Mesendoderm (in vitro differentiated cells): ENCODE measurements at regions not wholly inside any gene's neighbourhood (a gene's known extent, or its start where the extent isn't known, plus 50 kb on each side); places are given as distances from the start of the nearest gene placed in this dataset.

Source experiments
- DNase-seq: peaks from one replicate; pipeline ENCODE4 v3.0.0; 2013
- H2AK5ac ChIP-seq: 2 replicates; pipeline ENCODE4 v1.6.1; 2013; ENCODE audit warnings: low read length, inconsistent platforms
- H2BK120ac ChIP-seq: 2 replicates; pipeline ENCODE4 v1.6.1; 2013; ENCODE audit warnings: low read depth, mild to moderate bottlenecking, low read length, moderate library complexity, mixed read lengths
- H2BK15ac ChIP-seq: replicated peaks from 2 replicates; pipeline ENCODE4 v1.6.1; 2013; ENCODE audit warnings: low read depth, mild to moderate bottlenecking, moderate library complexity
- H2BK5ac ChIP-seq: 2 replicates; pipeline ENCODE4 v1.6.1; 2013; ENCODE audit warnings: low read length, inconsistent platforms
- H3K18ac ChIP-seq: 2 replicates; pipeline ENCODE4 v1.6.1; 2013; ENCODE audit warnings: mild to moderate bottlenecking, low read length, mixed read lengths
- H3K23ac ChIP-seq: one replicate; pipeline ENCODE4 v1.6.1; 2013; ENCODE audit warnings: low read length
- H3K27ac ChIP-seq: 2 replicates; pipeline ENCODE4 v1.5.1; 2013; ENCODE audit warnings: low read depth, mild to moderate bottlenecking, inconsistent platforms, low read length, moderate library complexity
- H3K27me3 ChIP-seq: 2 replicates; pipeline ENCODE4 v1.6.1; 2013; ENCODE audit warnings: low read length, control low read depth, mild to moderate bottlenecking, inconsistent platforms; ENCODE audit not compliant: insufficient read depth, poor library complexity
- H3K36me3 ChIP-seq: 2 replicates; pipeline ENCODE4 v1.6.1; 2013; ENCODE audit warnings: low read length, inconsistent platforms; ENCODE audit not compliant: control insufficient read depth, insufficient read depth
- H3K4ac ChIP-seq: one replicate; pipeline ENCODE4 v1.6.1; 2013; ENCODE audit warnings: low read depth, mild to moderate bottlenecking, low read length, moderate library complexity
- H3K4me1 ChIP-seq: 2 replicates; pipeline ENCODE4 v1.6.1; 2013; ENCODE audit warnings: low read depth, low read length, inconsistent platforms; ENCODE audit not compliant: control insufficient read depth
- H3K4me2 ChIP-seq: 2 replicates; pipeline ENCODE4 v1.6.1; 2013; ENCODE audit warnings: low read length
- H3K4me3 ChIP-seq: 2 replicates; pipeline ENCODE4 v1.5.1; 2013; ENCODE audit warnings: mild to moderate bottlenecking, low read length
- H3K56ac ChIP-seq: one replicate; pipeline ENCODE4 v1.6.1; 2013; ENCODE audit warnings: low read length
- H3K79me1 ChIP-seq: 2 replicates; pipeline ENCODE4 v1.6.1; 2013; ENCODE audit warnings: low read length, inconsistent platforms
- H3K79me2 ChIP-seq: 2 replicates; pipeline ENCODE4 v1.6.1; 2013; ENCODE audit warnings: mild to moderate bottlenecking, low read length; ENCODE audit not compliant: control insufficient read depth, insufficient read depth
- H3K9ac ChIP-seq: 2 replicates; pipeline ENCODE4 v1.6.1; 2013; ENCODE audit warnings: low read length, inconsistent platforms
- H4K5ac ChIP-seq: one replicate; pipeline ENCODE4 v1.6.1; 2013; ENCODE audit warnings: low read length
- H4K8ac ChIP-seq: one replicate; pipeline ENCODE4 v1.6.1; 2013; ENCODE audit warnings: low read depth, mild to moderate bottlenecking, control low read depth, low read length, moderate library complexity
- WGBS: extraction: QIAGEN DNeasy Blood & Tissue Kit; methylation state at CpG from one replicate; pipeline ENCODE4 v1.1.7; 2013; ENCODE audit warnings: low lambda C conversion rate, missing lambda C conversion rate; ENCODE audit not compliant: insufficient coverage; ENCODE audit errors: extremely low coverage; 5-methylcytosine and 5-hydroxymethylcytosine counted together

DNA sequence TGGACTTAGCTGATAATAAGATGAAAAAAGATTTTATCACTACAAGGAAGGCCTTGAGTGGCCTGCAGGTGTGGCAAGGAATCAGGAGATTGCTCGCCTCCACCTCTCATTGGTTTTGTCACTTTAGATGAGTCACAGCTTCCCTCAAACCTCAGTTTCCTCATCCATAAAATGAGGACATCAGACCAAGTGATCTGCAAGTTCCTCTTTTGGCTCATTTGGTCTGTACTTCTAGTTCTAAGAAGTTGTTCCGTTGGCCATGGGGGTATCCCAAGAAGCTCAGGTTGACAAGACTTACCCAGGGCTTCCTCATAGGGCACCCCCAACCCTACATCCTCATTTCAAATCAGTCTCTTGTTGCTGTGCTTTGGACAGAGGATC, 254.1 kb downstream of the UACA start:
- DNase-seq: no peak

DNA sequence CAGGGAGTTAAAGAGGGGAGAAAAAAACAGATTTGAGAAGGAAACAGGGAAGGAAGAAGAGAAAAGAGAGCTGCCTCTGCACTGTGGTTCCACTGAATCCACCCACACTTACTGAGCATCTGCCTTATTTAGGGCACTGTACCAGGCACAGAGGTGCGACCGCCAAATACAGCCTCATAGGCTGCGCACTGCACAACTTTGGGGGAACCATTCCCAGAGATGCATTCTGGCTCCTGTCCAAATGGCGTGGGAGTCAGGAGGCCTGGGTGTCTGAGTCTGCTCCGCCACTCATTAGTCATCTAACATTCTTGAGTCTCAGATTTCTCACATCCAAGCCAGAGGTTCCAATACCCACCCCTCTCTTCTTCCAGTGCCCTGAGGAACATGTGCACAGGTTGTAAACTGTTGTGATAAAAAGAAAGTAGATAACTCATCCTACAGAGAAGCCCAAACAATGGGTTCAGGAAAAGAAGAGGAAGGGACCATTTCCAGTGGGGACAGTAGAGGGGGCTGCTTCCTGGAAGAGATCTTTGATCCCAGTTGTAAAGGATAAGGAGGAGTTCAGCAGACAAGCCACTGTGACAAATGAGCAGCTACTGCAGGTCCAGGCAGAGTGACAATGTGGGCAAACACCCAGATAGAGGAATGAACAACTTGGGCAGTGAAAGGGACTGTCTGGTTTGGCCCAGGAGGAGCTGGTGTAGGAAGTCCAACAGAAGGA, 254.6 kb downstream of the UACA start:
- Histone ChIP-seq H2BK15ac (no peak overlapping the region), H2BK120ac (no peak overlapping the region), H3K79me1 (no peaks in the 10 kb centered on the region), H4K5ac (no peak overlapping the region), H3K79me2 (no peaks in the 10 kb centered on the region), H4K8ac (no peak overlapping the region), H3K27ac (no peak overlapping the region), H2BK5ac (no peak overlapping the region), H3K36me3 (no peaks in the 10 kb centered on the region), H3K4ac (no peak overlapping the region), H3K23ac (no peak overlapping the region), H3K56ac (no peak overlapping the region), H3K4me2 (no peak overlapping the region), H2AK5ac (no peak overlapping the region), H3K27me3 (no peaks in the 10 kb centered on the region), H3K9ac (no peak overlapping the region), H3K4me3 (no peak overlapping the region), H3K18ac (no peak overlapping the region), H3K4me1 (peaks cover 29% of the 10 kb centered on the region)
- DNase-seq: peak; percentile 64
- no CpG with 5 or more reads among the region's 5 CpGs for WGBS

More for the DNA sequence above, 254.1 kb downstream of the UACA start:
- Histone ChIP-seq H3K4me1 (peaks cover 25% of the 10 kb centered on the region), H4K8ac (no peak overlapping the region), H3K27me3 (no peaks in the 10 kb centered on the region), H2BK120ac (no peak overlapping the region), H3K18ac (no peak overlapping the region), H3K56ac (no peak overlapping the region), H3K4me2 (no peak overlapping the region), H3K4ac (no peak overlapping the region), H3K79me2 (no peaks in the 10 kb centered on the region), H3K9ac (no peak overlapping the region), H3K27ac (no peak overlapping the region), H4K5ac (no peak overlapping the region), H2BK15ac (no peak overlapping the region), H3K36me3 (no peaks in the 10 kb centered on the region), H3K4me3 (no peak overlapping the region), H3K23ac (no peak overlapping the region), H3K79me1 (no peaks in the 10 kb centered on the region), H2BK5ac (no peak overlapping the region), H2AK5ac (no peak overlapping the region)
- no CpG with 5 or more reads among the region's 2 CpGs for WGBS

DNA sequence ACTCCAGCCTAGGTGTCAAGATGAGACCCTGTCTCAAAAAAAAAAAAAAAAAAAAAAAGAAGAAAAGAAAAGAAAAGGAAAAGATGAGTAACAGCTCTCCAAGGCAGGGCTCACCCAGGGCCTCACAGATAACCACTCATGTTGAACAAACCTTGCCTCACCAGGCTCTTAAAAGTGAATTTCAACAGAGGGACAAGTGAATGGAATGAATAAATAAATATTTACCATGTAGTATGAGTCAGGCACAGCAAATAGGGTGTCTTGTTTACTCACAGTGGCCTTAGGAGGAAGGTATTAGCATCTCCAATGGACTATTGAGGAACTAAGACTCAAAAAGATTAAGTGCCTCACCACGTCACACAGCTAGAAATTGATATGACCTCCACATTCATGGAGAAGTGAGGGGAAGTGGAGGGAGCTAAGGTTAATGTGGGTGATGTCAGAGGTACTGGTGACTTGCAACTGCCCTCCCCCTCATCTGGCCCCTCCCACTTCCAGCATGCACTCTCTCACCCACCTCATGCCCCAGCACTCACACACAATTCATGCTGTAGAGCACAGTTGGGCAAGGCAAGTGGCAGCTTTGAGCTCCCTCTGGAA, 255.5 kb downstream of the UACA start:
- peaks cover 29% of the 10 kb centered on the region for H3K4me1 ChIP-seq
- H3K79me1 ChIP-seq: no peaks in the 10 kb centered on the region
- no peak overlapping the region for H2BK15ac ChIP-seq
- no peaks in the 10 kb centered on the region for H3K27me3 ChIP-seq
- no peak overlapping the region for H4K5ac ChIP-seq
- WGBS: no CpG with 5 or more reads among the region's 1 CpG
- no peak overlapping the region for H2AK5ac ChIP-seq
- no peak overlapping the region for H2BK120ac ChIP-seq
- no peaks in the 10 kb centered on the region for H3K36me3 ChIP-seq
- H3K4me3 ChIP-seq: no peak overlapping the region
- H2BK5ac ChIP-seq: no peak overlapping the region
- no peak overlapping the region for H3K9ac ChIP-seq
- no peak overlapping the region for H3K4me2 ChIP-seq
- no peak overlapping the region for H3K18ac ChIP-seq
- no peak for DNase-seq
- no peak overlapping the region for H3K23ac ChIP-seq
- H3K27ac ChIP-seq: no peak overlapping the region
- no peak overlapping the region for H3K4ac ChIP-seq
- no peak overlapping the region for H4K8ac ChIP-seq
- H3K79me2 ChIP-seq: no peaks in the 10 kb centered on the region
- peak overlapping the region; percentile 56 for H3K56ac ChIP-seq

DNA sequence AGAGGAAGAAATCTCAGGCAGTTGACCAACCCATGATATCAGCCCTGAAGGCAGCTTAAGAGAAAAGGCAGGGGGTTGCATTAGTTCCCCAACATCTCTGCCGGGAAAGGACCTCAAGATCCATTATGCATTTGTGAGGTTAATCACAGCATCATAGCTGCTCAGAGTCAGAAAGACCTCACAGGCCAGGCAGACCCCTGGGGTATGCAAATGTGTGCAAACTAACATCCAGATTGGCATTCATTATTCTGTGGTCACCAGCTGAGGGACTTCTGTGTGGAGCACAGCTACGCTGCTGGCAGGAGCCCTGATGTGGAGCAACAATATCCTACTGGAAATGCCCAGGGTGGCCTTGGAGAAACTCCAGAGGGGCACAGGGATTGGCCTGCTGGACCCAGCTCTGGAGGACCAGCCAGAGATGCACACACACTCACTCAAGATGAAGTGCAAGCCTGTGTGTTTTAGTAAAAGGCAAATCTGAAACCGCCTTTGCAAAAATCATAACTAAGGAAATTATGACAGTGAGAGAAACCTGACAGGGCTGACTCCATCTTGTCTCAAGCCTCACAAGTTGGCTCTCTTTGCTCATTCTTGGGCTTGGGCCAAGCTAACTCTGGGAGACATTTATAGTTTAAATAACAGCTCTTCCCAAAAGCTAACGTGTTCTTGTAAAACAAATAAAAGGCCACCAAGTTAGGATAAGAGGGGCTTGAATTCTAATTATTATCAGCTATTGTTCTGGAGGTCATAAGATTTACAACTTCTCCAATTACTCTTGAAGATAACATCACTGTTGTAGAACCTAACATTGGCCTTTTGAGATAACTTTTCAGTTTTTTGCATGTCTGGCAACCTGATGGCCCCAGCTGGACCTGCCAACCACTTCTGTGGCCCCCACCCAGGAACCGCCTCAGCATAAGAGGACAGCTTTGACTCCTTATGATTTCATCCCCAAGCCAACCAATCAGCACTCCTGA, 257.1 kb downstream of the UACA start:
- no CpG with 5 or more reads among the region's 5 CpGs for WGBS
- H3K79me1 ChIP-seq: no peaks in the 10 kb centered on the region
- no peak overlapping the region for H2BK5ac ChIP-seq
- no peak overlapping the region for H3K18ac ChIP-seq
- no peak overlapping the region for H2BK15ac ChIP-seq
- no peak overlapping the region for H4K5ac ChIP-seq
- H2BK120ac ChIP-seq: no peak overlapping the region
- H3K4me2 ChIP-seq: peak overlapping the region; percentile 7
- H3K36me3 ChIP-seq: no peaks in the 10 kb centered on the region
- no peak overlapping the region for H3K56ac ChIP-seq
- H3K23ac ChIP-seq: no peak overlapping the region
- H3K27ac ChIP-seq: peak overlapping the region; percentile 53
- H3K4me3 ChIP-seq: no peak overlapping the region
- no peak overlapping the region for H4K8ac ChIP-seq
- H2AK5ac ChIP-seq: no peak overlapping the region
- H3K4me1 ChIP-seq: peaks cover 29% of the 10 kb centered on the region
- no peaks in the 10 kb centered on the region for H3K79me2 ChIP-seq
- H3K9ac ChIP-seq: no peak overlapping the region
- DNase-seq: peak; percentile 79
- H3K27me3 ChIP-seq: no peaks in the 10 kb centered on the region
- no peak overlapping the region for H3K4ac ChIP-seq

DNA sequence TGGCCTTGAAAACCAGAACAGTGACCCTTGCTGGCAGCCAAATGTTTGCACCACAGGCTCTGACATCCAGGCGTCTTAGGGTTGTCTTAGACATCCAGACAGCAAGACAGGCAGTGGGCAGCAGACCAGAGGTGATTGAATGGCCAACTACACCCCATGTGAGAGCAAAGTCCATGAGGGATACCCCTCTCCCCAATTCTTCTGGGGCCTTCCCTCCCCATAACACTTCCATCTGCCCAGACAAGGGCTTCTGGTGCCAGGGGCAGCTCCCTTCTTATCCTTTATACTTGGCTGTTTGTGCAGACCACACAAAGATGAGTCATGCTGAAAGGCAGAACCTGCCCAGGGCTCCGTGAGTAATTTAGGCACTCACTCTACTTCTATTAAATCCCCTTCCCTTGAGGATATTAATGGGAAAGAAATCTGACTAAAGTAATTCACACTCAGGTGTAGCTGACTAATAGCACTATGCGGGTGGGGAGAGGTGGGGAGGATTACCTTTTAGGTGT, 257.9 kb downstream of the UACA start:
- no peak overlapping the region for H3K4ac ChIP-seq
- H3K27ac ChIP-seq: peak overlapping the region; percentile 4
- no peak overlapping the region for H2BK5ac ChIP-seq
- no peak overlapping the region for H4K5ac ChIP-seq
- H3K4me3 ChIP-seq: no peak overlapping the region
- peaks cover 29% of the 10 kb centered on the region for H3K4me1 ChIP-seq
- H3K56ac ChIP-seq: peak overlapping the region; percentile 37
- peak overlapping the region; percentile 20 for H3K9ac ChIP-seq
- no peaks in the 10 kb centered on the region for H3K36me3 ChIP-seq
- no peak overlapping the region for H3K23ac ChIP-seq
- H3K79me1 ChIP-seq: no peaks in the 10 kb centered on the region
- no peak overlapping the region for H3K18ac ChIP-seq
- no peak overlapping the region for H2BK15ac ChIP-seq
- no peak overlapping the region for H2BK120ac ChIP-seq
- no CpG with 5 or more reads among the region's 3 CpGs for WGBS
- no peak overlapping the region for H2AK5ac ChIP-seq
- DNase-seq: peak; percentile 62
- H3K79me2 ChIP-seq: no peaks in the 10 kb centered on the region
- H3K4me2 ChIP-seq: no peak overlapping the region
- H3K27me3 ChIP-seq: no peaks in the 10 kb centered on the region
- no peak overlapping the region for H4K8ac ChIP-seq
